OCI-LY7 (cell line): ENCODE measurements at regions not wholly inside any gene's neighbourhood (a gene's known extent, or its start where the extent isn't known, plus 50 kb on each side); places are given as distances from the start of the nearest gene placed in this dataset.
"Not testable (repeated sequence)": the region's sequence is repeated elsewhere in the genome, so short reads cannot be mapped to it uniquely, and the experiment has no call there.

Source experiments
- EZH2phosphoT487 ChIP-seq: fragments of 200-600 bp; sonication (generic); IDR thresholded peaks from 2 replicates; pipeline ENCODE4 v1.6.1; 2018; ENCODE audit warnings: low read depth, borderline replicate concordance, mild to moderate bottlenecking, mixed run types, antibody characterized with exemption, low read length, moderate library complexity, mixed read lengths
- TF ChIP-seq, protein P1 (sequence below): fragments of 200-600 bp; sonication (generic); conservative IDR thresholded peaks from 2 replicates; pipeline ENCODE4 v1.5.1; 2014; ENCODE audit warnings: mild to moderate bottlenecking, antibody characterized with exemption, low read length, moderate library complexity, mixed read lengths

DNA sequence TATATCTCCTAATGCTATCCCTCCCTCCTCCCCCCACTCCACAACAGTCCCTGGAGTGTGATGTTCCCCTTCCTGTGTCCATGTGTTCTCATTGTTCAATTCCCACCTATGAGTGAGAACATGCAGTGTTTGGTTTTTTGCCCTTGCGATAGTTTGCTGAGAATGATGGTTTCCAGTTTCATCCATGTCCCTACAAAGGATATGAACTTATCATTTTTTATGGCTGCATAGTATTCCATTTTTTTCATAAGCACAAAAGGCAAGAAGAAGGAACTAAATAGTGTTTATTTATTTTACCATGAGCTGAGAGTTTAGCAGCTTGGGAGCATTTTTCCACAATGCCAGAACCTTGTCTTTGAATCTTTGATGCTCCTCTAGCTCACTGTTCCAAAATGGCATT is 113.6 kb upstream of the OR4E1 start:
- TF ChIP-seq, protein P1, sequence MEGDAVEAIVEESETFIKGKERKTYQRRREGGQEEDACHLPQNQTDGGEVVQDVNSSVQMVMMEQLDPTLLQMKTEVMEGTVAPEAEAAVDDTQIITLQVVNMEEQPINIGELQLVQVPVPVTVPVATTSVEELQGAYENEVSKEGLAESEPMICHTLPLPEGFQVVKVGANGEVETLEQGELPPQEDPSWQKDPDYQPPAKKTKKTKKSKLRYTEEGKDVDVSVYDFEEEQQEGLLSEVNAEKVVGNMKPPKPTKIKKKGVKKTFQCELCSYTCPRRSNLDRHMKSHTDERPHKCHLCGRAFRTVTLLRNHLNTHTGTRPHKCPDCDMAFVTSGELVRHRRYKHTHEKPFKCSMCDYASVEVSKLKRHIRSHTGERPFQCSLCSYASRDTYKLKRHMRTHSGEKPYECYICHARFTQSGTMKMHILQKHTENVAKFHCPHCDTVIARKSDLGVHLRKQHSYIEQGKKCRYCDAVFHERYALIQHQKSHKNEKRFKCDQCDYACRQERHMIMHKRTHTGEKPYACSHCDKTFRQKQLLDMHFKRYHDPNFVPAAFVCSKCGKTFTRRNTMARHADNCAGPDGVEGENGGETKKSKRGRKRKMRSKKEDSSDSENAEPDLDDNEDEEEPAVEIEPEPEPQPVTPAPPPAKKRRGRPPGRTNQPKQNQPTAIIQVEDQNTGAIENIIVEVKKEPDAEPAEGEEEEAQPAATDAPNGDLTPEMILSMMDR: not testable (repeated sequence)
- TF ChIP-seq EZH2phosphoT487: not testable (repeated sequence)
